GM18519 (cell line): ENCODE measurements at regions not wholly inside any gene's neighbourhood (a gene's known extent, or its start where the extent isn't known, plus 50 kb on each side); places are given as distances from the start of the nearest gene placed in this dataset.

ENCODE experiments used
- ATAC-seq: cut with Tn5 transposase; IDR thresholded peaks from one replicate; pipeline ENCODE4 v1.9.1; 2021; ENCODE audit warnings: mild to moderate bottlenecking, moderate library complexity; ENCODE audit not compliant: unreplicated experiment, low FRiP score

GRCh38 chr21:41071258-41072171 is 96.4 kb upstream of the BACE2 start:
- no peak for ATAC-seq

DNA sequence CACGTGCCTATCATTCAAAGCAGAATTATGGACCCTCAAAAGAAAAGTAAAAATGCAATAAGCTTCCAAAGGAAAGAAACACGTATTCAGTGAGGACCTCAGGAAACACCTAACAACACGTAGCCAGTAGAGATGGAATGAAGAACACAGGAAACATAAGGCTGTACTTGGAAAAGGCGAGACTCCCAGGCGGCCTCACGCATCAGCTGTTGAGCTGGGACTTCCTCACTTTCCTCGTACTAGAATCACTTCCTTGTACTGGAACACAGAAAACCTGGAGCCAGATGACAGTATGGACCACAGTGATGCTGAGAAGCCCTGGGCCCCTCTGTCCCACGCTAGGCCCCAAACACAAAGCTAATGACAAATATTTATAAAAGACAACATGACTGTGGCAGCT is 94.4 kb upstream of the BACE2 start:
- ATAC-seq = no peak

- ATAC-seq = no peak
These were observed 93.4 kb upstream of the BACE2 start for GRCh38 chr21:41074396-41075184.

- no peak for ATAC-seq
These were observed 92.3 kb upstream of the BACE2 start for GRCh38 chr21:41075656-41076055.

GRCh38 chr21:41076064-41076463 is 91.9 kb upstream of the BACE2 start:
- ATAC-seq = no peak

DNA sequence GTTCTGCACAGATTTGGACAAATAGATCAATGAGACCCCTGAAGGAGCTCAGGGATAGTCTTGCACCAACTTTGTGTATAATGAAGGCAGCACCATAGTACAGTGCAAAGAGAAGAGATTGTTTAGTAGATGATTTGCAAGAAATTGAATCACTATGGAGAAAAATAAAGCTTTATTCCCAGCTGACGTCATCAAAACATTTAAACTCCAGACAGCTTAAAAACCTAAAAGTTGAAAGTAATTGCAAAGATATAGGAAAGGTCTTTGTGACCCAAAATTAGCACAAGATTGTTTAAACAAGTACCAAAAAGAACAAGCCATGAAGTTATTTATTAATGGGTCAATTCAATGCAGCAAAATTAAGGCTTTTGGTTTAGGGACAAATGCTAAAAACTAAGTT is 88.8 kb upstream of the BACE2 start:
- ATAC-seq = no peak

DNA sequence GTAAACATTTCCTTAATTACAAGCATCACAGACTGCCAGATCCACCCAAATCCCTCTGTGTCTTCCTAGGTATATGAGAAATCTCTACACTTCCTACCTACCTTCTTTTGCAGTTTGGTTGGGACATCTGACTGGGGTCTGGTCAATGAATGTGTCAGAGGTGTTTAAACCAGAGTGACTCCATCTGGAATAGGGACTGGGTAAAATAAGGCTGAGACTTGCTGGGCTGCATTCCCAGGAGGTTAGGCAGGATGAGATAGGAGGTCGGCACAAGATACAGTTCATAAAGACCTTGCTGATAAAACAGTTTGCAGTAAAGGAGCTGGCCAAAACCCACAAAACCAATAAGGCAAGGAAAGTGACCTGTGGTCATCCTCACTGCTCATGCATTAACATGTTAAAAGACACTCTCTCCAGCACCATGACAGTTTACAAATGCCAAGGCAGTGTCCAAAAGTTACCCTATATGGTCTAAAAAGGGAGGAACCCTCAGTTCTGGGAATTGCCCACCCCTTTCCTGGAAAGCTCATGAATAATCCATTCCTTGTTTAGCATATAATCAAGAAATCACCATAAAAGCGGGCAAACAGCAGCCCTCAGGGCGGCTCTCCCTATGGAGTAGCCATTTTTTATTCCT is 87.4 kb upstream of the BACE2 start:
- no peak for ATAC-seq

- ATAC-seq = no peak
These were observed 81.4 kb upstream of the BACE2 start for GRCh38 chr21:41086569-41086968.

DNA sequence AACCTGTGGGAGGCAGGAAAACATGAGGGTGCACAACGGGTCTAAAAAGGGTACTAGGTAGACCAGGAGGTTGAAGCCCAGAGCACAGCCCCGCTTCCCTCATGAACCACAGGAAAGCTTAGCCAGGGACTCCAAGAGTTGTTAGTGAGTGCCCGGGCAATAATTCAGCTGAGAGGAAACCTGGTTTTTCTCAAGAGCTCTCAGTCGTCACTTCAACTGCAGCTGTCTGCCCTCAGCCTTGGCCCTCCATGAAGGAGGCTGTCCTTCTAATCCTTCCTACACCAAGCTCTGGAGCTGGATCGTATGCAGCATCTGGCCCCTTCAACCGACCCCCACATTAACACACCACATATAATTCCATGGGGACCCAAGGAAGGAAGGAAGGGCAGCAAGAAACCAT is 77.0 kb upstream of the BACE2 start:
- no peak for ATAC-seq

- ATAC-seq = no peak
These were observed 76.3 kb upstream of the BACE2 start for GRCh38 chr21:41091616-41092015.

DNA sequence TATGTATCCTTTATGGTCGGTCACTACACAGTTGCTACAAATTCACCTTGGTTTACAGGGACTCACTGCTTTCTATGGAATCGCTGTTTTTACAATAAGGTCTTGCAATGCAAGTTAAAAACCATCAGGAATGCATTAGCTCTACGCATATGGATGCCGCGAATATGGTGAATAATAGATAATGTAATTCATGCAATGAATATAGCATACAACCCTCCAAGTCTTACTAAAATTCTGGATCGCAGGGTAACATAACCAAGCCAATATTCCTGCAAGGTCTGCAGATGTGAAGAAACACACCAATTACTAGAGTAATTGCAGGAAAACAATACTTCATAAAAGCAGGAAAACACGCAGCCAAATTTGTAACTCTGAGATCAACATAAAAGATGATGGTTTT is 75.6 kb upstream of the BACE2 start:
- ATAC-seq = no peak

GRCh38 chr21:41095983-41096382 is 72.0 kb upstream of the BACE2 start:
- ATAC-seq = no peak

DNA sequence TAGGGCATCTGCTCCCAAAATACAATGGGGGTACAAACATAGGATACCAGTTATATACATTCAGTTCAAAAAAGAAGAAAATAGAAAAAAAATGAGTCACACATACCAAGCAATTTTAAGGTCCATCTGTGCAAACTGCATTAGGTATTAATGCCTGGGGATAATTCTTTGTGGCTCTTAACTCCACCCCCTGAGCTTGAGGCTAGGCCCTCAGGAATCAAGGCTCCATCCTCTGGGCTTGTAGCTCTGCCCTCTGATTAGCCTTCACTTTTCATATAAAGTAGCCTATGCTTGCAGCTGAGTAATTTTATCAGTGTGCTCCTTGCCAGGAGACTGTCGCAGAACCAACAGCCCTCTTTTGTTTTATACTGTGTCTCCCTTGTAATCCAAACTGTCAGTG is 69.9 kb upstream of the BACE2 start:
- no peak for ATAC-seq

- no peak for ATAC-seq
These were observed 69.4 kb upstream of the BACE2 start for GRCh38 chr21:41098481-41099042.

DNA sequence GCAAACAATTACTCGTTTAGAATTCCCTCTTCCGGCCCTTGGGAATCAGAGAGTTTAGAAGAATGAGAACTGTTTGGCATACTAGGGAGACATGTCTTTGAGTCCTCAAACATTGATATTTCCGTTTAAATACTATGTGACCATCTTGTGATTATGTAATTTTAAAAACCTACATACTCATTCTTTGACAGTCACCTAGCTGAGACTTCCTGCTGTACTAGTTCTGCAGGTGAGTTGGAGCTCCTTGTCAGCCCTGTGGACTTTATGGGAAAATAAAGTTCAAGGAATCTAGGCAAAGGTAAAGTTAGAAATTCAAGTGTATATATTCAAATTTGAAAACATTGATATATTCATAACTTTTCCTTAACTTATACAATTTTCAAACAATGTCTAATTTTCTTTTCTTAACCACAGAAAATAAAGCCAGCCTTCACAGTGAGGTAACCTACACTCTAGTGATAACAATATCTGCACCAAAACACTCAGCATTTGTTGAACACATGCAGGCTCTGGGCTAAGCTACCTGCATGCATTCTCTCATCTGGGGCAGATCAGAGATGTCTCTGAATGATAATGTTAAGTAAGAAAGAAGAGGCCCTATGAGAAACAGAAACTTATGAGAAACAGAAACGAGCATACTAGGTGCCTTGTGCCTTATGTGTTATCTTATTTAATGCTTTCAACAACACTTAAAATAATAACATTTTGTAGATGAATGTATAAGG is 67.0 kb upstream of the BACE2 start:
- no peak for ATAC-seq

DNA sequence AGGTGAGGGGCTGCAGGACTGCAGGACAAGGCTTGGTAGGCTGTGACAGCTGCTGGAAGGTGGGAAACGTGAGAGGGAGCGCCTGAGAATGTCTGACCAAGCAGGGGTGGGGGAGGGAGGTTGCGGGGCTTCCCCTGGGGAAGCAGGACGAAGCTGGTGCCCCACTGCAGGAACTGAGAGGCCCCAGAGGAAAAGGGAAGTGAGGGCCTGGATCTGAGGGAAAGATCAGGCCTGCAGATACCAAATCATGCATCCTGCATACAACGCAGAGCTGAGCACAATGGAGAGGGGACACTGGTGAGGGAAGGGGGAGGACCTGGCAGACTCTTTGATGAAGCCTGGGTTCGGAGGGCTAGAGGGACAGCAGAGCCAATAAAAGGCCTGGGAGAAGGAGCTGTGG is 65.7 kb upstream of the BACE2 start:
- ATAC-seq = no peak

GRCh38 chr21:41107602-41108001 is 60.4 kb upstream of the BACE2 start:
- no peak for ATAC-seq

DNA sequence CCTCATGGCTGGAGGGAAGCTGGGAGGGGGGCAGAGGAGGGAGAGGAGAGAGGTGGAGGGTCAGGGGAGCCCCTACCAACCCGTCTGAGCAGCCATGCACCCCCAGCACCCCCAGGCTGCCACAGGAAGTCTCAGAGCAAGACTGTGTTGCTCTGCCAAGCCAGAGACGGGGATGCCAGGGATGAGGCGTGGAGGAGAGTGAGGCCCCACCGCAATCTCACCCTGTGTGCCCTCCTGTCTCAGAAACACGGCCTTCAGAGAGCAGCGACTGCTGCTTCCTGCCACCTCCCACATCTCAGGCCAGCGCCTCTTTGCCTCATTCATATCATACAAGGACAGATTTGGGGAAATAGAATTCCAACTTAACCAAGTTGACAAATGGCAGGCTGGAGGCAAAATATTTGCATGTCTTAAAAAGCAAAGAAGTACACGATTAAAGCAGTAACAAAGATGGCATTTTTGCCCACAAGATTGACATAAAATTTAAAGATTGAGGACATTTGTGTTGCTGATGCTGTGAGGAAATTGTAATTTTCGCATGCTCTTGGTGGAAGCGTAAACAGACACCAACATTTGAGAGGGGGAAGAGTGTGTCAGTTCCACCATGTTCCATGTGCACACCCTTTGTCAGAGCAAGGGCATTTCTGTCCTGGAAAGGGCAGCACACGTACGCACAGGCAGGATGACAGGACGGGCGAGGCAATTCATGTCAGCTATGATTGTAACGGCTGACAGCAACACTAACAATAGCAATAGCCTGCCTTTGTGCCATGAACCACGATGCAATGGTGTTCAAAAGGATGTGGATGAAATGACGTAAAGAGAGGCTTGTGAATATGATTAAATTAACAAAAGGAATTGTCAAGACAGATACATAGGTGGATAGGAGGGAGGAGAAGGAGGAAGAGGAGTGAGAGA is 59.0 kb upstream of the BACE2 start:
- ATAC-seq = no peak

- no peak for ATAC-seq
These were observed 57.8 kb upstream of the BACE2 start for GRCh38 chr21:41110161-41110560.
